ENCODE measurements at regions not wholly inside any gene's neighbourhood (a gene's known extent, or its start where the extent isn't known, plus 50 kb on each side); places are given as distances from the start of the nearest gene placed in this dataset.

GRCh38 chr7:124208173-124208572, 175.3 kb upstream of the TMEM229A start:
- Histone ChIP-seq H3K4me2 (ENCODE audit: low read length) (no peak overlapping the region), H3K36me3 (ENCODE audit: insufficient read depth, low read length) (no peaks in the 10 kb centered on the region), H3K9ac (ENCODE audit: low read depth, low read length) (no peak overlapping the region), H3K4me1 (ENCODE audit: control insufficient read depth, insufficient read depth, low read length) (no peaks in the 10 kb centered on the region), H3K4me3 (ENCODE audit: low read length) (no peak overlapping the region), H3K9me3 (replicated peaks; ENCODE audit: low read length) (no peaks in the 10 kb centered on the region), H3K27me3 (ENCODE audit: control insufficient read depth, insufficient read depth, low read length) (no peaks in the 10 kb centered on the region)

- H3K9ac ChIP-seq (ENCODE audit: low read depth, low read length): no peak overlapping the region
- H3K4me1 ChIP-seq (ENCODE audit: control insufficient read depth, insufficient read depth, low read length): no peaks in the 10 kb centered on the region
- H3K4me3 ChIP-seq (ENCODE audit: low read length): no peak overlapping the region
- no peaks in the 10 kb centered on the region for H3K27me3 ChIP-seq (ENCODE audit: control insufficient read depth, insufficient read depth, low read length)
- no peaks in the 10 kb centered on the region for H3K36me3 ChIP-seq (ENCODE audit: insufficient read depth, low read length)
- H3K9me3 ChIP-seq (replicated peaks; ENCODE audit: low read length): no peaks in the 10 kb centered on the region
- H3K4me2 ChIP-seq (ENCODE audit: low read length): no peak overlapping the region
Measured at GRCh38 chr7:124205526-124205925, 172.7 kb upstream of the TMEM229A start.

GRCh38 chr7:124202546-124202945, 169.7 kb upstream of the TMEM229A start:
- no peaks in the 10 kb centered on the region for H3K4me1 ChIP-seq (ENCODE audit: control insufficient read depth, insufficient read depth, low read length)
- no peak overlapping the region for H3K9ac ChIP-seq (ENCODE audit: low read depth, low read length)
- H3K27me3 ChIP-seq (ENCODE audit: control insufficient read depth, insufficient read depth, low read length): no peaks in the 10 kb centered on the region
- H3K4me3 ChIP-seq (ENCODE audit: low read length): no peak overlapping the region
- no peaks in the 10 kb centered on the region for H3K36me3 ChIP-seq (ENCODE audit: insufficient read depth, low read length)
- no peaks in the 10 kb centered on the region for H3K9me3 ChIP-seq (replicated peaks; ENCODE audit: low read length)
- no peak overlapping the region for H3K4me2 ChIP-seq (ENCODE audit: low read length)

GRCh38 chr7:124201768-124202349, 169.0 kb upstream of the TMEM229A start:
- no peak overlapping the region for H3K9ac ChIP-seq (ENCODE audit: low read depth, low read length)
- H3K9me3 ChIP-seq (replicated peaks; ENCODE audit: low read length): no peaks in the 10 kb centered on the region
- H3K27me3 ChIP-seq (ENCODE audit: control insufficient read depth, insufficient read depth, low read length): no peaks in the 10 kb centered on the region
- no peaks in the 10 kb centered on the region for H3K4me1 ChIP-seq (ENCODE audit: control insufficient read depth, insufficient read depth, low read length)
- H3K4me3 ChIP-seq (ENCODE audit: low read length): no peak overlapping the region
- H3K36me3 ChIP-seq (ENCODE audit: insufficient read depth, low read length): no peaks in the 10 kb centered on the region
- H3K4me2 ChIP-seq (ENCODE audit: low read length): no peak overlapping the region

GRCh38 chr7:124196519-124196918, 163.7 kb upstream of the TMEM229A start:
- H3K9ac ChIP-seq (ENCODE audit: low read depth, low read length): no peak overlapping the region
- H3K4me3 ChIP-seq (ENCODE audit: low read length): no peak overlapping the region
- no peak overlapping the region for H3K4me2 ChIP-seq (ENCODE audit: low read length)
- no peaks in the 10 kb centered on the region for H3K27me3 ChIP-seq (ENCODE audit: control insufficient read depth, insufficient read depth, low read length)
- no peaks in the 10 kb centered on the region for H3K36me3 ChIP-seq (ENCODE audit: insufficient read depth, low read length)
- no peaks in the 10 kb centered on the region for H3K4me1 ChIP-seq (ENCODE audit: control insufficient read depth, insufficient read depth, low read length)
- no peaks in the 10 kb centered on the region for H3K9me3 ChIP-seq (replicated peaks; ENCODE audit: low read length)

- Histone ChIP-seq H3K4me2 (ENCODE audit: low read length) (no peak overlapping the region), H3K9ac (ENCODE audit: low read depth, low read length) (no peak overlapping the region), H3K27me3 (ENCODE audit: control insufficient read depth, insufficient read depth, low read length) (no peaks in the 10 kb centered on the region), H3K4me1 (ENCODE audit: control insufficient read depth, insufficient read depth, low read length) (no peaks in the 10 kb centered on the region), H3K4me3 (ENCODE audit: low read length) (no peak overlapping the region), H3K9me3 (replicated peaks; ENCODE audit: low read length) (no peaks in the 10 kb centered on the region), H3K36me3 (ENCODE audit: insufficient read depth, low read length) (no peaks in the 10 kb centered on the region)
Measured at GRCh38 chr7:124192885-124193284, 160.0 kb upstream of the TMEM229A start.

- H3K27me3 ChIP-seq (ENCODE audit: control insufficient read depth, insufficient read depth, low read length): no peaks in the 10 kb centered on the region
- no peaks in the 10 kb centered on the region for H3K4me1 ChIP-seq (ENCODE audit: control insufficient read depth, insufficient read depth, low read length)
- H3K9ac ChIP-seq (ENCODE audit: low read depth, low read length): no peak overlapping the region
- no peaks in the 10 kb centered on the region for H3K9me3 ChIP-seq (replicated peaks; ENCODE audit: low read length)
- H3K4me3 ChIP-seq (ENCODE audit: low read length): no peak overlapping the region
- no peaks in the 10 kb centered on the region for H3K36me3 ChIP-seq (ENCODE audit: insufficient read depth, low read length)
- no peak overlapping the region for H3K4me2 ChIP-seq (ENCODE audit: low read length)
Measured at GRCh38 chr7:124191713-124192112, 158.8 kb upstream of the TMEM229A start.

GRCh38 chr7:124191030-124191429, 158.2 kb upstream of the TMEM229A start:
- no peaks in the 10 kb centered on the region for H3K36me3 ChIP-seq (ENCODE audit: insufficient read depth, low read length)
- no peaks in the 10 kb centered on the region for H3K9me3 ChIP-seq (replicated peaks; ENCODE audit: low read length)
- no peak overlapping the region for H3K9ac ChIP-seq (ENCODE audit: low read depth, low read length)
- no peak overlapping the region for H3K4me3 ChIP-seq (ENCODE audit: low read length)
- no peaks in the 10 kb centered on the region for H3K4me1 ChIP-seq (ENCODE audit: control insufficient read depth, insufficient read depth, low read length)
- H3K27me3 ChIP-seq (ENCODE audit: control insufficient read depth, insufficient read depth, low read length): no peaks in the 10 kb centered on the region
- H3K4me2 ChIP-seq (ENCODE audit: low read length): no peak overlapping the region

- Histone ChIP-seq H3K4me1 (ENCODE audit: control insufficient read depth, insufficient read depth, low read length) (no peaks in the 10 kb centered on the region), H3K9ac (ENCODE audit: low read depth, low read length) (no peak overlapping the region), H3K27me3 (ENCODE audit: control insufficient read depth, insufficient read depth, low read length) (no peaks in the 10 kb centered on the region), H3K4me3 (ENCODE audit: low read length) (no peak overlapping the region), H3K4me2 (ENCODE audit: low read length) (no peak overlapping the region), H3K36me3 (ENCODE audit: insufficient read depth, low read length) (no peaks in the 10 kb centered on the region), H3K9me3 (replicated peaks; ENCODE audit: low read length) (no peaks in the 10 kb centered on the region)
Measured at GRCh38 chr7:124188576-124188975, 155.7 kb upstream of the TMEM229A start.

- no peak overlapping the region for H3K4me3 ChIP-seq (ENCODE audit: low read length)
- no peak overlapping the region for H3K9ac ChIP-seq (ENCODE audit: low read depth, low read length)
- H3K27me3 ChIP-seq (ENCODE audit: control insufficient read depth, insufficient read depth, low read length): no peaks in the 10 kb centered on the region
- no peaks in the 10 kb centered on the region for H3K36me3 ChIP-seq (ENCODE audit: insufficient read depth, low read length)
- no peak overlapping the region for H3K4me2 ChIP-seq (ENCODE audit: low read length)
- no peaks in the 10 kb centered on the region for H3K4me1 ChIP-seq (ENCODE audit: control insufficient read depth, insufficient read depth, low read length)
- H3K9me3 ChIP-seq (replicated peaks; ENCODE audit: low read length): no peaks in the 10 kb centered on the region
Measured at GRCh38 chr7:124187962-124188361, 155.1 kb upstream of the TMEM229A start.

- no peaks in the 10 kb centered on the region for H3K4me1 ChIP-seq (ENCODE audit: control insufficient read depth, insufficient read depth, low read length)
- no peak overlapping the region for H3K4me3 ChIP-seq (ENCODE audit: low read length)
- H3K27me3 ChIP-seq (ENCODE audit: control insufficient read depth, insufficient read depth, low read length): no peaks in the 10 kb centered on the region
- no peak overlapping the region for H3K9ac ChIP-seq (ENCODE audit: low read depth, low read length)
- H3K4me2 ChIP-seq (ENCODE audit: low read length): no peak overlapping the region
- H3K9me3 ChIP-seq (replicated peaks; ENCODE audit: low read length): no peaks in the 10 kb centered on the region
- no peaks in the 10 kb centered on the region for H3K36me3 ChIP-seq (ENCODE audit: insufficient read depth, low read length)
Measured at GRCh38 chr7:124183649-124184048, 150.8 kb upstream of the TMEM229A start.

- Histone ChIP-seq H3K4me2 (ENCODE audit: low read length) (no peak overlapping the region), H3K36me3 (ENCODE audit: insufficient read depth, low read length) (no peaks in the 10 kb centered on the region), H3K9ac (ENCODE audit: low read depth, low read length) (no peak overlapping the region), H3K9me3 (replicated peaks; ENCODE audit: low read length) (no peaks in the 10 kb centered on the region), H3K27me3 (ENCODE audit: control insufficient read depth, insufficient read depth, low read length) (peaks cover 2% of the 10 kb centered on the region), H3K4me1 (ENCODE audit: control insufficient read depth, insufficient read depth, low read length) (no peaks in the 10 kb centered on the region), H3K4me3 (ENCODE audit: low read length) (no peak overlapping the region)
Measured at GRCh38 chr7:124179641-124180040, 146.8 kb upstream of the TMEM229A start.

Data from skeletal muscle satellite cell (primary cell).